CD4-positive, alpha-beta T cell treated with Interleukin-17A for 1 hour (primary cell): ENCODE measurements at regions not wholly inside any gene's neighbourhood (a gene's known extent, or its start where the extent isn't known, plus 50 kb on each side); places are given as distances from the start of the nearest gene placed in this dataset.

Experiments
- DNase-seq: peaks from one replicate; pipeline ENCODE4 v3.0.0-alpha.2; 2020

DNA sequence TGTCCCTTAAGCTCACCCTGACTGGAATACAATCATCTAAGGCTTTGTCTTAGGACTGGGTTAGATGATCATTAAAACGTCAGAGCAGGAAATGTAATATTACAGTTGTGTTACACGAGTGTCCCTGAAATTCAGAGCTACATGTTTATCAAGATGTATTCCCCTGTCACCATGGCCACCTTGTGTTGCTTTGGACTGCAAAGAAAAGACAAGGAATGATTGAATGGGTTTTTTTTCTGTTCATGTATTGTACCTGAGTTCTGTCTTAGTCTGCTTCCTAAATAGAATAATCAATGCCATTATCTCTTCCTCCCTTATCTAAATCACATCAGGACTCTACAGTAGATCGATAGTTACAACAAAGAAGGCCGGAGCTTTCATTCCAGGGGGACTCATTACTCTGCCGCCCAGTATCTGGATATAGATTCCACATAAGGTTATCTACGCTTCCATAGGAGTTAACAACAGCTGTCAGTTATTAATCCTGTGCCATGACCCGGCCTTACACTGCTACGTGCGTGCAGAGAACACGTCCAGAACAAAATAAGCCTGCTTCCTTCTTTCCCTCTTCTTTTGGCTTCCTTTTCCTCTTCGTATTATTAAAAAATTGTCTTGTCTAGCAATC lies 274.1 kb upstream of the SASH1 start:
- no peak for DNase-seq

DNA sequence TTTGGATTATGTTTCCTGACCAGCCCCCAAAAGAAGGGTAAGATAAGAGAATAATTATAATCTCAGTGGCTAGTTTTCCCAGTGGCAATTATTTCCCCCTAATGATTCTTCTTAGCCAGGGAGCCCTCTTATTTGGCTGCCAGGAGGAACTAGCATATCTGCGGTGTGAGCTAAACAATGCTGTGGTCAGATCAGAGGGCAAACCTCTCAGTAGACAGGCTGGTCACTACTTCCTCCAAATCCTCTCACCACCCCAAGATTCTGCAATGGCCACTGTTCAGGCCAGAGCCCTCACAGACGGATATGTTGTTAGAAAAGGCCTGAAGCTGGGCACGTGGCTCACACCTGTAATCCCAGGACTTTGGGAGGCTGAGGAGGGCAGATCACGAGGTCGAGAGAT lies 273.4 kb upstream of the SASH1 start:
- DNase-seq, result no peak

DNA sequence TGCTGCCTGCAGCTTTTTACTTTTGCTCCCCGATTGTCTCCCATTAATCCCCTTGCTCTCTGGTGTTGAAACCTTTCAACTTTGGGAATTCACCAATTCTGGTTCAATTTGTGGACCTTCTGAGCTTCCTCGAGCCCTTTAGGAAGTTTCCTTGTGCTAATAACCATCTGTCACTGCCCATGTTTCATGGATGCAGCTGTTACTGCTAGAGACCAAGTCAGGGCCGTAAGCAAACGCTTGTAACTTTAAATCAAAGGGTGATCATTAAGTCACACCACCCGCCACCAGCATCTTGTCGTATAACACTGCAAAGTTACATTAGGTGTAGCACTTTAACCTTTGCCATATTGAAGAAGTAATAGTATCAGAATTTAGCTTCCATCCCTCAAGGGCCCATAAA lies 268.3 kb upstream of the SASH1 start:
- no peak for DNase-seq

DNA sequence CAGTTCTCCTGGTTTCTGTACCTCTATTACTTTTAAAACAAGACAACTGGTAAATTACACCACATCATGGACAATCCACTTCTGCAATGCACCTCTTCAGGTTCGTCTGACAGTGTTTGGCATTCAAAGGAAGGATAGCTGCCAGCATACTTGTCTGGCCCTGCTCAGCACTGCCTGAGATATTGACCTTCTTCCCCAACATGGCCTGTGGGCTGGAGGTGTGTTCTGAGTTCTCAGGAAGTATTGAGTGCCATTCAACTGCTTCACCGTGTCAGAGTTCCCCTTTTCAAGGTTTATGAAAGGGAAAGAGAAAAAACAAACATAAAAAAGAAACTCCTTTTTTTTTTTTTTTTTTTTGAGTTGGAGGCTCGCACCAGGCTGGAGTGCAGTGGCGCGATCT lies 267.9 kb upstream of the SASH1 start:
- DNase-seq, result no peak

DNA sequence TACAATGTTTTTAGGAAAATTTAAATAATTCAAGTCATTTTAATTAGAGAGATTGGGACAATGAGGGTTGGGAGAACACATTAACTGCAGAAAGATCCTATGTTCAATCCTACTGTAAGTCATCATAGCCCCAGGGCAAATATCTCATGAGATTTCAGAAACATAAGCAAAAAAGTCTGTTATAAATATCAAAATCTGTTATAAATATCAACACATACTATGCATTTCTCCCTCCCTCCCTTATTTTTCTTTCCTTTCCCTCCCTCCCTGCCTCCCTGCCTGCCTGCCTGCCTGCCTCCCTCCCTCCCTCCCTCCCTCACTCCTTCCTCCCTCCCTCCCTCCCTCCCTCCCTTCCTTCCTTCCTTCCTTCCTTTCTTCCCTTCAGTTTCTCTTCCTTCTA lies 267.3 kb upstream of the SASH1 start:
- DNase-seq, result no peak

DNA sequence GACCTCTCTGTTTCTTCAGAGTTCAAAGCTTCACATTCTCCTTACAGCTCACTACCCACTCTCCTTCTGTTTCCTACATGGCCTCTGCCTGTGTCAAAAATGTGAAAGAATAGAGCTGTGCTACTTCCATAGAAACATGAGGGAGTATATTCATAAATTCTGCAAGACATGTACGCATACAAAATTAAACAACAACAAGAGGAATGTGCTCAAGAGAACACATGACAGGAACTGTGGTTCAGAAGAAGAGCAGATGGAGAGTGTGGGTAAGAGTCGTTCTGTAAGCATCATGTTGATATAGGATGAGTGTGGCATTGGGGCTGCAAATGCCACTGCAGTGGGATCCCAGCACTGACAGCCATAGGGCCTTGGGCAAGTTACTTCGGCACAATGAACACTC lies 266.6 kb upstream of the SASH1 start:
- DNase-seq, result no peak

DNA sequence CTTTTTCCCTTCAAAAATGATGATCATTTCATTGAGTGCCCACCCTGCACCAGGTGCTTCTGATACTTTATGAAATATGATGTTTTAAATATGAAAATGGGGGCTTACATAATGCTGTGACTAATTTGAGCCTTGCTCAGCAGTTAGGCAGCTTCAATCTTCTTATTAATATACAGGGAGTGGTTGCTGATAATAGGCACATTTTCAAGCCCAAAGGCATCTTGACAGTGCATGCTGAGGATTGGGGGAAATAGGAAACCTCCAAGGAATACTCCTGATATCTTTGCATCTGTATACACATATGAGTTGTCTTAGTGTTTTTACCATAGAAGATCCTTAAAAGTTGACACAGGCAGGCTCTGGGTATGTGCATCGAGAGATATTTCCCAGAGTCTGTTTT lies 262.3 kb upstream of the SASH1 start:
- DNase-seq, result no peak

DNA sequence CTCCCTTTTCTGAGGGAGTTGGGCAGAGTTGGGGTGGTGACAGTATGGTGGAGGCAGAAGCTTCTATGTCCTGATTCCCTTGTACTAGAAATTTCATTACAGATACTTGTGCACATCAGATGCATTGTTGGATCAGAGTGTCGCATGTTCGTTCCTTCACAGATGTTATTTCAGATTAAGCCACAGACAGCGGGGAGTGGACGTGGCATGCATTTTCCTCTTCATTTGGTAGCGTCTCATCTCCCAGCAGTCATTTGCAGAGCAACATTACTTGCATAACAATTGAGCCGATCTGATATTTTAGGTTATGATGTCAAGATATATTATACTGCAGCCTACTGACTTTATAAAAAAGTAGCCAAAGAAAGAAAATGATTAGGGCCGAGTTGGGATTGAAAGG lies 261.6 kb upstream of the SASH1 start:
- no peak for DNase-seq

DNA sequence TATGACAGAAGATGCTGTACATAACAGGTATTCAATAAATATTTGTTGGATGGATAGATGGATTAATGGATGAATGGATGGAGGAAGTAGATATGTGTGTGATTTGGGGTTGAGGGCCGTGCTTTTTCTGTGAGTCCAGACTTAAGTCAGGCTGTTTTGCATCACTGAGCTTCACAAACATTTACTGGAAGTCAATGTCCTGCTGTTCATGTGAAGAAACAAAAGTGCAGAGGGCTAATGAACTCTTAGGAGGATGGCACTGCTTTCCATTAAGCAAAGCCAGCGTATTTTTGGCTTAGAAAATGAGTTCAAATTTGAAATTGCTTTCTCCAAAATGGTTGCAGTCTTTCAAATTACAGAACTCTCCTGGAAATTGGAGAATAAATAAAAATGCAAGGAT lies 260.6 kb upstream of the SASH1 start:
- no peak for DNase-seq

DNA sequence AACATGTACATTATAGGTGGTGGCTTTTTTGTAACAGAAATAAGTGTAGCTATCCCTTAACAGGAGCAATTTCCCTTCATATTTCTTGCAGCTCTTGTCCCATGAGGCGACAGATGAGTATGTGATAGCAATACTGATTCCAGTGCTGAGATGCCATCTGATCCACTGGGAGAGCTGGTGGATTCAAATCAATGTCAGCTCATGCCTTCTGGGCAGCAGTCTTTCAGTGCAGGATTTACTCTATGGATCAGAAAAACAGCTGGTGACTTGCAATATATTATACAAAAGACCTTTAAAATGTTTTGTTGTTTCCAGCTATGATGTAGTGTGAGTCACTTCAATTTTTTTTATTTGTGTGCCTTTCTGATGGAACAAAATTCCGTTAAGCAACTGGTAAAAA lies 259.9 kb upstream of the SASH1 start:
- DNase-seq, result no peak

DNA sequence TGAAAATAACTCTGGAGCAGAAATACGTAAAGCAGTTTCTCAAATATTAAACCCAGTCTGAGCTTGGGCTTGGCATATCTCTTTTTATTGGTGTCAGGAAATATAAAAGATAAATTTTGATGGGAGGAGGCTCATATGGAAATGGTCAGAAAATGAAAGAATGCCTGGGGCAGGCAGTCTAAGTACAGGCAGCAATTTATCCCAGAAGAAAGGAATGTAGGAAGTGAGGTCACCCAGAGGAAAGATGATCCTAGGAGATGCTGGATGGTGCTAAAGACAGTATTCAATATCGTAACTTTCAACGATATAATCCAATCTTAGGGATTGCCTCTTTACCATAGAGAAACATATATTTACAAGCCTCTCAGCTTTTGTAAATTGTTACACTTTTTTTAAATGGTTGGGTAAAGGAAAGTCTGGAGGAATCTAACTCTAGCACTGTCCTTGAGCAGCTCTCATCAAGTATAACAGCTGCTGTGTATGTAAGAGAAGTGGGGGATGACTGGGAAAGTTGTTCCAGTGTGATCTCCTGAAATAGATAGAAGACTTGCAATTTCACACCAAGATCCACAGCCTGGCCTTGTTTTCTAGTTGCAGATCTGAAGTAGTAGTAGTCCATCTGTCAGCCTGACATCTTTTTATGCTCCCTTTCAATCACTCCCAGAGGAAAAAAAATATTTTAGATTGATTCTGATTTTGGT lies 256.9 kb upstream of the SASH1 start:
- DNase-seq, result no peak

DNA sequence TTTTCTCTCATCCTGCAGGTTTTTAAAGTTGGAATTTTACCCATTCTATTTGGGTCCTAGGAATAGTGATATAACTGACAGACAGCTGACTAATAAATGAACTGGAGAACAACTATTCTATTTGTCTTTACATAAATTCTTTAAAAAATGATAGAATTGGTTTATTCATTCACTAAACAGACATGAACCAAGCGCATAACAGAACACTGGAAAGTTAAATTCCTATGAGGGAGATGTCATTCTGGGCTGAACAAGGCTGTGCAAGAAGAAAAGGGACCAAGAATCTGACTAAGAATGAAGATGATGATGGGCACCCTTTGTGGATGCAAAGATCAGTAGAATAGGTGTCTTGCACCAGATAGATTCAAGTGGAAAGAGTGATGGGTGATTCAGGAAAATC lies 256.3 kb upstream of the SASH1 start:
- no peak for DNase-seq

DNA sequence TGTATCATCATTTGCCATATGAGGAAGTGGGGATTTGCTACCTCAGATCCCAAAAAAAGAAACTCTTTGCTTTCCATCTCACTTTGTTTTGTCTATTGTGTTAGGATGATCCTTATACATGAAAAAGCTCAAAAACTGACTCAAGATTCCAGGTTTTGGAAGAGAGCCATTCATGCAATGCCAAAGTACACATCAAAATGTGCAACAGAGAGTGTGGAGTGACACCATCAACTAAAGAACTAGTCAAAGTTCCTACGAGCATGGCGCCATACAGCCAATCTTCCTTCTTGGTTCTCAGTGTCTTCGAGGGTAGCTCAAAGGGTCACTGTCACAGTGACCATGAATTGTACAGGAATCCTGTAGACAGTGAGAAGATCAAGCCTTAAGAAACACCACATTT lies 255.8 kb upstream of the SASH1 start:
- DNase-seq, result no peak

DNA sequence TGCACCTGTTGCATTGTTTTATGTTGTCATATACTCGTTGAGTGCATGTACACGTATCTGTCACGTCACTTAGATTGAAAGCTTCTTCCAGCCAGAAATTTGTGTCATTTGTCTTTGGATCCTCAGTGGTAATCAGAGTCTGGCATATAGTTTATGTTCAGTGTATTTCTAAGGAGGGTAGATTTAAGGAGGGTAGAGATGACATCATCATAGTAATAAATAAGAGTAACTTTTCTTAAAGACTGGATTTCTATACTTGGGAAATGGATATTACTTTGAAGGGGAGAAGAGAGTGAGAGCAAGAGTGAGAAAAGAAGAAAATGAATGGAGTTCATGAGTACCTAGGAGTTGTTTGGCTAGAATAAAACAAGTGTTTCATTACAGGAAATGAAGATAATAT lies 255.0 kb upstream of the SASH1 start:
- DNase-seq, result no peak

DNA sequence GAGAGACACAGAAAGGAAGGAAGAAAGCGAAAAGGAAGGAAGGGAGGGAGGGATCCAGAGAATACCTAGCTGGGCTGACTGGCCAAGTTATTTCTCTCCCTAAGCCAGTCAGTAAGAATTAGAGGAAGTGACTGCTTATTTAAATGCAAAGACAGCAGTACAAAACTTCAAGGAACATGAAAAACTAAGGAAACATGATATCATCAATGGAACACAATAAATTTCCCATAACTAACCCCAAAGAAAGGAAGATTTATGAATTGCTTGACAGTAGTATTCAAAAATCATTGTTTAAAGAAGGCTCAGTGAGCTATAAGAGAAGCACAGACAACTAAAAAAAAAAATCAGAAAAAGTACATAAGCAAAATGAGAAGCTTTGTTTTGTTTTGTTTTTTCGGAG lies 252.3 kb upstream of the SASH1 start:
- DNase-seq, result no peak

DNA sequence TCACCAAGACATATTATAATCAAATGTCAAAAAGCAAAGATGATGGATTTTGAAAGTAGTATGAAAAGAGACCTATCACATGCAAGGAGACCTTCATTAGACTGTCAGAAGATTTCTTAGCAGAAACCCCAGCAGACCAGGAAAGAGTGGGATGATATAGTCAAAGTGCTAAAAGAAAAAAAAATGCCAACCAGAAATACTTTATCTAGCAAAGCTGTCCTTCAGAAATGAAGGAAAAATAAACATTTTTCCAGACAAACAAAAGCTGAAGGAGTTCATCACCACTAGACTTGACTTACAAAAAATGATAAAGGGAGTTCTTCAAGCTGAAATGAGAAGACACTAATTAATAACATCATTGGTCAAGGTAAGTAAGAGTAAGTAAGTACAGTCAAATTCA lies 251.2 kb upstream of the SASH1 start:
- DNase-seq, result no peak

DNA sequence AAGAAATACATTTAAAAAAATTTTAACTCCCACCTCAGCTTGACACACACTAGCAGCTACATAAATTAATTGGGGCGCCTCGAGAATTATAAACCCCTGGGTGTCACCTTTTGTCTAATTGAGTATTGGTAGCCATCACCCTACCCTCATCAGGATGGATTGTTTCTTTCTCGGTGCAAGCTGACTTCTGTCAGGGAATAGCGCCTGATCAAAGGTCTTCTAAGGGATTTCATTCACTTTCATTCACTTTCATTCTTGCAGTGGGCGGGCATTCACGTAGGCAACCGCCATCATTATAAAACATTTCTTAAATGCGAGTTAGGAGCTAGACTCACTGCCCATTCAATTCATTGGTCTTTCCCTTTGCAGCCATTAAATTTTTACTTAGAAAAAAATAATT lies 239.2 kb upstream of the SASH1 start:
- DNase-seq, result no peak

DNA sequence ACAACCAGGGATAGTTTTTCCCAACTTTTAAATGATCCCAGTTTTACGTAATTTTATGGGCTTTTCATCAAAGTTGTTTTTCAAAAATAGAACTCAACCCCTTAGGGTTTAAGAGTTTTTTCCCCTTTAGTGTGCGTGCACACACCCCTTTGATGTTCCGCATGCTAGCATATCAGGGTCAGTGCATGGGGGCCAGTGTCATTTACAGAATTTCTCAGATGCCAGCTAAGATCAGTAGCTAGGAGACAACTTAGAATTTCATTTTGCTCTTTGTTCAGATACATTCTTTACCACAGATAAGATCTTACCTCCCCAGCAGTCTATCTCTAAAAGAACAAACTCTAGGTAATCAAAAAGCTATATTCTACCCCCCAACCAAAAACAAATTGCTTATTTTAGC lies 238.5 kb upstream of the SASH1 start:
- DNase-seq, result no peak

DNA sequence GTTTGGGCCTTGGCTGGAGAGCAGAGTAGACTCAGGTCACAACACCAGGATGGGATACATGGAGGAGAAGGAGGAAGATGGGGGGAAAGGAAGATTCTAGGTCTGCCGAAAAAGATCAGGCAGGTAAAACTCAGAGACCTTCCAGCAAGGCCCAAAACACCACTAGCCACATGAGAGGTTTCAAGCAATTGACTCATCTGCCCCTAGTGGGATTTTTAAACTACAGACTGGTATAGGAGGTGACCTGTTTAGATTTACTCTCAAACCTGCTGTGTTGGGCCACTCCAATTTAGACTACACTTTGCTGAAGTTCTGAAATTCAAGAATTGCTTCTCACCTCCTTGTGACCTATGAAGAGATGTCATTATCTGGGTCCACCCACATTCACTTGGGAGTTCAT lies 236.9 kb upstream of the SASH1 start:
- no peak for DNase-seq

DNA sequence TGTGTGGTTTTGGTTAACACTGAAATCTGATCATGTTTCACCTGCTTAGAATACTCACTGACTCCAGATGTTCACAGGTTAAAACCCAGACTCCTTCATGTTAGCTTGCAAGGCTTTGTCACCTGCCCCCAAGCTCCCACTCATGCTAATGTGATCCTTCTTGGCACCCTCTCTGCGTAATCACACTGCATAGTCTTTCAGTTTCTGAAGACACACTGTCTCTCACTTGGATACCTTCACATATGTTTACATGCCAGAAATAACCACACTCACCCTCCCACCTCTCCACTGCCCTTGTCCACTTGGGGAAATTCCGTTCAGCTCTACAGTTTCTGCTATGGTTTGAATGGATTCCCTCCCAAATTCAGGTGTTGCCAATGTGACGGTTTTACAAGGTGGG lies 234.7 kb upstream of the SASH1 start:
- DNase-seq, result no peak

DNA sequence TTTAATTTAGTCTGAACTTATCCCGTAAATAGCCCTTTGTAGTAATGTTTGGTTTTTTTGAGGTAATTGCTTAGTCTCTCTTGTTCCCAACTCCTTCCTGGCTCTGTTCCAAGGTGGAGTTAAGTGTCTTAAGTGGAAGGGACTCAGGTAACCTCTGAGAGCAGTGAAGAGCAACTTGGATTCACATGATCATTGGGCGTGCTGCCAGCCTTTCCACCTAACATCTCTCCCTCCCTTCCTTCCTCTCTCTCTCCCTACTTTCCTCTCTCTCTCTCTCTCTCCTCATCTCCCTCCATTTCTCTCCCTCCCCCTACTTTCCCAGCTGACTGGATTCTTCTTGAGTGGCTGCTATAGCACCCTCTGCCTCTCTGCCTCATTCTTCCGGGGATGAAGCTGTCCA lies 232.9 kb upstream of the SASH1 start:
- no peak for DNase-seq

DNA sequence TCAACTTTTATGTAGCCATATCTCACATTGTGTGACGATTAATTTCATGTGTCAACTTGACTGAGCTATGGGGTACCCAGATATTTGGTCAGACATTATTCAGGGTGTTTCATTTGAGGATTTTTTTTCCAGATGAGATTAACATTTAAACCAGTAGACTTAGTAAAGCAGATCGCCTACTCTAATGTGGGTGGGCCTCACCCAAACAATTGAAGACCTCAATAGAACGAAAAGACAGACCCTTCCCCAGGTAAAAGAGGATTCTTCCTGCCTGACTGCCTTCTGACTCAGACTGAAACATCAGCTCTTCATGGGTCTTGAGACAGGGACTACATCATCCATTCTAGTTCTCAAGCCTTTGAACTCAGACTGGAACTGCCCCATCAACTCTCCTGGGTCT lies 231.7 kb upstream of the SASH1 start:
- no peak for DNase-seq

DNA sequence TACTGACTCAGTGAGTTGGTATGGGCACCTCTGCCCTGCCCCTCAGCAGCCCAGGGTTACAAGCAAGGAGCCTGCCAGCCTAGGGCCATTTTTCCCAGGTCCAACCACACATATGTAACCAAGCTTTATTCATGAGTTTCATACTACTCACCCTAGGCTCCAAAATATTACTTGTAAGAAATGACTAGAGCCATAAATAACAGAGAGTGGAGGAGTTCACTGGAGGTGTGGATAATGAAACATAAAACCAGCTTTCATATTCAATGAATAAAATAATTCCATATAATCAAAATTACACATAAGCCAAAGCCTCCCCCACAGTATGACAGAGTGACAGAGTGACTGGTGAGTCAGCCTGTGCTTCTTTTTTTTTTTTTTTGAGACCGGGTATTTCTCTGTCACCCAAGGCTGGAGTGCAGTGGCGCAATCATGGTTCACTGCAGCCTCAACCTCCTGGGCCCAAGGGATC lies 229.8 kb upstream of the SASH1 start:
- no peak for DNase-seq

DNA sequence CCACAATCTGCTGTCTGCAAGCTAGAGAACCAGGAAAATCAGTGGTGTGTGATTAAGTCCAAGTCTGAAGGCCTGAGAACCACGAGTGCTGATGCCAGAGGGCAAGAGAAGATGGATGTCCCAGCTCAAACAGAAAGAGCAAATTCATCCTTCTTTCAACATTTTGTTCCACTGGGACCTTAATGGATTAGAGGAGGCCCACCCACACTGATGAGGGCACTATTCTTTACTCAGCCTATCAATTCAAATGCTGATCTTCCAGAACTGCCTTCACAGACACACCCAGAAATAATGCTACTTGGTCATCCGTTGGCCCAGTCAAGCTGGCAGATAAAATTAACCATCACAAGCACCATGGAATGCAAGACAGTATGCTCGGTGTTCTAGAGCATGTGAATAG lies 226.6 kb upstream of the SASH1 start:
- no peak for DNase-seq

DNA sequence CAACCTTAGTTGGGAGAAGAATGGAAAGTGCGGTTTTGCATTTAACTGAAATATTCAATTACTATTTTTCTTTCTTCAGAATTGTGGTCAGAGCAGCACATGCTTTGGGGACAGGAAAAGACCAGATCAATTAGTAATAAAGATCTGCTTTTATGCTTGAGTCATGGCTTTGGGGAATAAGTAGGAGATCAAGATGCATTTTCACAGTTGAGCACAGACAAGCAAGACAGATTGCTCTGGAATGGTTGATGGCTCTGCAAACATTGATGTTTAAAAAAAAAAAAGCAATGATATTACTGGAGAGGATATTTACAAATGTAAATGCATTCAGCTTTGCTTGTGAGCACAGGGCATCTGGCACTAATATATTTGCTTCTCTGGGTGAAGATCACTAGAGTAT lies 224.4 kb upstream of the SASH1 start:
- DNase-seq, result no peak
